ENCODE measurements at regions not wholly inside any gene's neighbourhood (a gene's known extent, or its start where the extent isn't known, plus 50 kb on each side); places are given as distances from the start of the nearest gene placed in this dataset.

DNA sequence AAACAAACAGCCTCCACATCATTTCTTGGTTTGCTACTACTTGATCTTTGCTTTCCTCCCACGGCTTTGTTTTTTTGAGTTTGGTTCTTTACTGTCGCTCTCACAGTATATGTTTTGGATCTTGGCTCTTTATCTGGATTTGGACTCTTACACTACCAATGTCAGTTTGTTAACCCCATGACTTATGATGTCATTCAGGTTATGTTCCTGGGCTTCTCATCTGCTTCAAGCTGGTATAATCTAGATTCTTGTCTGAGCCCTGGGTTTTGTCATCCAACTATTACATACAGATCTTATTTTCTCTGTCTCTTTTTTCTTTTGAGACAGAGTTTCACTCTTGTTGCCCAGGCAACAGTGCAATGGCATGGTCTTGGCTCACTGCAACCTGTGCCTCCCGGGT, 482.9 kb upstream of the TEX13C start:
- DNase-seq: no peak

DNA sequence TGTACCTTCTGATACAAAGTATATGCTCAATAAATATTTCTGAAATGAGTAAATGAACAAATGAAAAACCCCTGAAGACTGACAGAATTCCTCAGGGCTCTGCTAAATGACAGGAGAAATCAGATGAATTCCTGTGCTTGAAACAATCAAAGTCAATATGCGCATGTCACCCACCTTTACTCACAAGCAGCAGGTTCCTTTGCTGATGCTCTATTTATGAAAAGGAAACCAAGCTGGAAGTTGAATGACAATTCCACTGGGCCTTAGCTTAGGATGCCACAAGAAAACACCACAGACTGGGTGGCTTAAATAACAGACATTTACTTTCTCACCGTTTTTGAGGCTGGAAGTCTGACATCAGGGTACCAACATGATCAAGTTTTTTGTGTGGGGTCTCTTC, 477.5 kb upstream of the TEX13C start:
- no peak for DNase-seq

DNA sequence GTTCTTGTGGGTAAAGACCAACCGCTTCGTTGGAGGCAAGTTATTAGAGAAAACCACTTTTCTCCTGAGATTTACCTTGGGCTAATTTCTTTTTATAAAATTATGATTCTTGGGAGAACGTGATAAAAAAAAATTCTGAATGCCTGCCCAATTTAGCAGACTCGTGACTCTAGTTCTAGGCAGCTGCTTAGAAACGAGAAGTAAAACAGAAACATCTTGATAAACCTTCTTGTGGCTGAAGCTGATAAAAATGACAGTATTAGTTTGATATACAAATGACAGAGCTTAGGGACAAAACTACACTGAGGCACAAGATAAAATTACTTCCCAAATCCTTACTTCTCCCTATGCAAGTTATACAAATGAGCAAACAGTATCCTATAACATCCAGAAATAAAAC, 458.9 kb upstream of the TEX13C start:
- no peak for DNase-seq

DNA sequence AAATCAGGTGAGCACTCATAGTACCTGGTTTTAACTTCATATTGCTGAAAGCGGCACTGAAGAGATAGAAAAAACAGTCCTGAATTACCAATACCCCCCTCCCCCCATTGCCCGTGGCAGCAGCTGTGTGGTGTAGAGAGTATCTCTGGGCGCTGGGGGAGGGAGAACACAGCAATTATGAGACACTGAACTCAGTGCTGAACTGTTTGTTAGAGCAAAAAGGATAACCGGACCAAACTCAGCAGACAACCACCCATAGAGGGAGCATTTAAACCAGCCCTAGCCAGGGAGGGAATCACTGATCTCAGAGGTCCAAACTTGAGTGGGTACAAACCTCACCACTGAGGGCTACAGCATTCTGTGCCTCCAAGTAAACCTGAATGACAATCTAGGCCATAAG, 457.4 kb upstream of the TEX13C start:
- no peak for DNase-seq

DNA sequence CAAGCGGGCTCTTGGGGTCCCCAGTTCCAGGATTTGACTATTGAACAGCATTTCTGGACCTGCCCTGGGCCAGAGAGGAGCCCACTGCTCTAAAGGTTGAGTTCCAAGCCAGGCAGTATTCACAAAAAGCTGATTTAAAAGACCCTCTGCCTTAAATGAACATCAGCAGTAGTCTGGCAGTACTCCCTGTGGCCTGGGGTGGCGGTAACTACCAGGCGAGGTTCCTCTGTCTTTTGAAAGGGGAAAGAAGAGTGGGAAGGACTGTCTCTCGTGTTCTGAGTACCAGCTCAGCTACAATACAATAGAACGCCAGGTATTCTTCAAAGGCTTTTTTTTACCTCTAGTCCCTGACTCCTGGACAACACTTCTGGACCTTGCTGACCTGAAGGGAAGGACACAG, 456.4 kb upstream of the TEX13C start:
- no peak for DNase-seq

DNA sequence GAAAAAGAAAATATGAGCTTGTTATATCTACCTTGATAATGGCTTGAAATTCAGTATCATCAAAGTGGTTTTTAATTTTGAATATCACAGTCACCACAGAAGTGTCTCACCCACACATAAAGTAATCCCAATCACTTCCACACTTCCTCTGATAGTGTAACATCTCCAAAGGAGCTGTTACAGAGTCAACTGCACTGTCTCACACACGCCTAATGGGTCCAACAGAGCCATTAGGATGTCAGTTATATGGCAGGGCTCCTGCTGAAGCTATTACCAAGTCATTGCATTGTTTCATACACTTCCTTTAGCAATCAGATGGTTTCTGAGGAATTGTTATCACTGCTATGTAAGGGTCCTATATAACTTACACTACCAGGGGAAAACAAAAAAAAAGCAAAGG, 432.1 kb upstream of the TEX13C start:
- DNase-seq: no peak

DNA sequence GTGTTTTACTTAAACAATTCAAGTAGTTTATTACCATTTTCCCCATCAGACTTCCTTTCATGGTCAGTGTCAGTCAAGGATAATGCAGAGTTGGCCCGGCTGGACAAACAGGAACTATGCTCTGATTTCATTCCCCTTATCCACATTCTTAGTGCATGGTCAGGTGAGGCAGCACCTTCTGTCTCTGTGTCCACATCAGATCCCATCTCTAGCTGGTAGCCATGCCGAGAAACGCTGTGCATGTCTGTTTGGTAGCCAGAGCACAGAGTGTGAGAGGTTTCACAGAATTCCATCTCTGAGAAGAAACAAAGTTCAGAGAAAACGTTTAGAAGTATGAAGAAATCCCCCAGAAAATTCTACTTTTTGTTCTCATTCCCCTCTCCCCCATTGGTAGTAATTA, 423.7 kb upstream of the TEX13C start:
- DNase-seq: no peak

DNA sequence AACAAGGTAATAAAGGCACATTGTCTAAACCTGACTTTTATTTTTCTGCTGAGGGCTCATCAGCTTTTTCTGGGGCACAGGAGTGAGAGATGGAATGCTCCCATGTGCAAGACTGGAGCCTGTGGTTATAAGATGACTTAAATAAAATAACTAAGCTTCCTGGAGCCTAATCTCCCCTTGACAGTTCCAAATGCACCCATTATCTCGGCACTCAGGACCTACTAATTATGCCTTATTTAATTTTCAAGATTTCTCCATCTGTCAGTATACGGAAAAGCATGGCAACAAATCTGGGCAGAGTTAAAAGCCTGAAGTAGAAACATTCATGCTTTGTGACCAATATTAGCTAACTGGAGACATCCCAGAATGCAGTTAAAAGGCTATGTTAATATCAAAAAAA, 416.7 kb upstream of the TEX13C start:
- DNase-seq: no peak

DNA sequence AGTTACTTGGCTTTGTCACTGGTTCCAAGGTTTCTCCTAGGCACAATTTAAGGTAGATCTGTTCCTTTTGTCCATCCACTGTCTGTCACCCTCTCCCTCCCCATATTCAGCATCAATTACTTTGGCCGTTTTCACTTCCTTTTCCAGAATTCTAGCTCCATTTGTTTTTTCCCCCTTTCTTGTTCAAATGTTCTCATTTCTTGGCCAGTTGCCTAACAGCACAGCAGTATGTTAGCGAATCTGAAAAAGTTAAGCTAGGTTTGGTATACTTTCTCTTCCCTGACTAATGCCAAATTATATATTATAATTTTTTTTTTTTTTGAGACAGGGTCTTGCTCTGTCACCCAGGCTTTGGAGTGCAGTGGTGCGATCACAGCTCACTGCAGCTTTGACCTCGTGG, 409.1 kb upstream of the TEX13C start:
- no peak for DNase-seq

DNA sequence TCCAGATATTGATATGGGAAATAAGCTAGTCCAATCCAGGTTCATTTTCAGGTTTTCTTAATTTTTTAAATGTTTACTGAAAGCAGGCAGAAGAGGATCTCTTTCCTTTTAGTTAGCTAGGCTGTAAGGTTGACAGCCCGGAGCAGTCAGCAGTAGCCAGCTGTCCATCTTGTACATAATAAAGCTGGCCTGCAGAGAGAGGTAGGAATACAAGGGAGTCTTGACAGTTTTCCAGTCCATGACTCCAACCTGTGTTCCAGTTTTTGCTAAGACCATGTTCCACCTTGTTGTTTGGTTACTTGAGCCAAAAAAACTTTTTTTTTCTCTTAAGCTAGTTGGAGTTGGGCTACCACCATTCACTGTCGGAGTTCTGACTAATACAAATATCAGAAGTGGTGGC, 402.7 kb upstream of the TEX13C start:
- no peak for DNase-seq

DNA sequence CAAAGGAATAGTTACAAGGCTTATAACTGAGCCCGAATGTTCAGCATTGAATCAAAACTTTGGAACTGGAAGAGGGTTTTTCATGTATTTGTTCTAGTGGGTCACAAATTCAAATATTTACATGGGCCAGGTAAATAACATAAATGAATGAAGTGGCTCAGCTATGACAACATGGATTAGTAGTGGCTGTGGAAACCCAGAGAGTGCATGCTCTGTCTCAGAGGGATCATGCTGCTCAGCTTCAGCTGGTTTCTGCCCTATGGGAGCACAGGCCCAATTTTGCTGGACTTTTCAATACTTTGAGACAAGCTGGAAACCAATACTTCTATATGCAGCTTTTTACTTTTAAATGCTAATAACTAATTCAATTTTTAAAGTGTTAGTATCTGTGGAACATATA, 394.0 kb upstream of the TEX13C start:
- no peak for DNase-seq

DNA sequence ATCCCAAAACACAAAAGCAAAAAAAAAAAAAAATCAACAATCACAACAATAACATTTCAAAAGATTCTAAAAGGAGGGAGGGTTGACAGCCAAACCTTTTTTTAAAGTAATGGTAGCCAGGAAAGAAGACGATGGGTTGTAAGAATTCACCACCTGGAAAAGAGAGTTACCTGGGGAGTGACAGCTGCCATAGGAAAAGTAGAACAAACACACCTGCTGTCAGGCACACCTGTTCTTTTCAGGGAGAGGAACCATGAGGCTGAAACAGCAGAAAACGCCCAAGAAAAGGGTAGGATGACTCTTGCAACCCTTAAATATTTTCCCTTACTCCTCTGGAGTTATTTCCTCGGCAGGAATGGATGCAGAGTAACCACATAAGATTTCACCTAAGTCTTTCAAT, 388.4 kb upstream of the TEX13C start:
- DNase-seq: no peak

DNA sequence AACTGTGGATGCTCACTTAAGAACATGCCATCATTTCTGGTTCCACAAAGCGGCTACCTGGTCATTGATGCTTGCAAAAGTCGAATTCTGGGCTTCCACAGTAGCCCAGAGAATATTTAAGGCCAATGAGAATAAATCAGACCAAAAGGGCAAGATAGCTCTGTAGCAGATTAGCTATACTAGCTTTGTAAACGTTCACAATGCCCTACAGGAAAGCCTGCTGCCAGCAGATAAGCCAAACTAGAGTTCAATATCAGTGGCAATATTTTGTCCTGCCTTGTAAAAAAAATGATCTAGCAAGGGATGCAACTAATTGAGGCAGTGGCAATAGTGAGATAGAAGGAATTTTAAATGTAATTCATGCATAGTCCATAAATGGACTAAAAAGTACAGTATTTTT, 387.7 kb upstream of the TEX13C start:
- DNase-seq: no peak

DNA sequence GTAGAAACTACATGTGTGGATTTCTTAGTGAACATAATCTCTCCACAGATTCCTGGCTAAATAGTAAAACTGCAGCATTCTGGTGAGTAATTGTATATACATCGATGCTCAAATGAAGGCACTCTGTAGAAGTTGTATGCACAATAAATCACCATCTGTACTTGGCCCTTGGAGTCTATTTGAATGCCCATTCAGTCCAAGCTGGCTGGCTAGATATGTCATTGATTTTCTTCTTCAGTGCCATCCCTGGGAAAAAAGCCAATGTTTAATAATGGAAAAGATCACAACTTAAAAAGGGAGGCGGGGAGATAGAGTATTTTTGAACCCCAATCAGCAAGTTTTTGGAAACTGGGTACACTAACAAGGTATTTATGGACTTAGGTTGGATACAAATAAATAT, 381.0 kb upstream of the TEX13C start:
- no peak for DNase-seq

DNA sequence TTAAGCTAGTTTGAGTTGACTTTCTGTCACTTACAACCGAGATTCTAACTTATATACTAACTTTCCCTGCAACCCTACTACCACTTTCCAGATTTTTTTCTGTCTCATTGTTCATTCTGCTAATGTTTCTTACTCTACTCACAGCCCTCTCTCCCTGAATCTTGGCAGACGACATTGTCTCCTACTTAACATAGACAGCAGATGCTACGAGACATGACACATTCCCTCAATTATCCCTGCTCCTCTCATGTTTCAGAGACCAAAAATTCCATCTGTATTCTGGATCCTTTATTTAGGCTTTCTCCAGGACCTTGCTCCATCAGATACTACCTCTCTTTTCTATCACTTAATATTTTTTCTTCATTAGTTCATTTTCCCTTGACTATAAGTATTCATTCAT, 379.1 kb upstream of the TEX13C start:
- DNase-seq: no peak

DNA sequence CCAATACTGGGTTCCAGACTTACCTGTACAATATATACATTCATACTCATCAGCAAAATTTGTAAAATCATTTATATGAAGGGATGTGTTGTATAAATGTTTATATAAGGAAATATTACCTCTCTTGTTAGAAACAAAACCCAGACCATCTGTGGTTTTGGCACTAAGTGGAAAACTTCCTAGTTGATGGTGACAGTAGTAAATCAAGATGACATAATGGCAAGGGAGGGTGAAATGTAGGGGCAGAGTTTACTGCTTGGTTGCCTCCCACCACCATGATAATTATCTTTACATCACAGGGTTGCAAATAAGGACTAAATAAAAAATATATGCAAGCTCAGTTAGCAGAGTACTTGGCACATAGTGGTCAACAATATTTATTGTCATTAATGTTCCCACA, 365.3 kb upstream of the TEX13C start:
- DNase-seq: no peak

DNA sequence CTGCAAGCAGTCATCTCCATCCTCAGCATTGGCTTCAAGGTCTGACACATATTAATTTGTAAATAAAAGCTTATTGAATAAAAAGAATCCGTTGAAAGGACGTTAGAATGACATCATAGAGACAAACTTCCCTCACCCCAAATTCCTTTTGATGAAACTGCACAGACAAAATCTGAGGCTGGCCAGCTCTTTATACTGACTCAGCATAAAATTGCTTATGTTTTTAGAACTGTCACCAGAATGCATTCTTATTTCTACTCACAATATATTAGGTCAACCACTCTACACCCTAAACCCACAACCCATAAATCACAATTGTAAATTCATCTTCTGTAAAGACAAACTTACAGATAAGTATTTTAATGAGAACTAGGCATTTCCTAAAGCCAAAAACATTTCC, 359.2 kb upstream of the TEX13C start:
- DNase-seq: no peak

DNA sequence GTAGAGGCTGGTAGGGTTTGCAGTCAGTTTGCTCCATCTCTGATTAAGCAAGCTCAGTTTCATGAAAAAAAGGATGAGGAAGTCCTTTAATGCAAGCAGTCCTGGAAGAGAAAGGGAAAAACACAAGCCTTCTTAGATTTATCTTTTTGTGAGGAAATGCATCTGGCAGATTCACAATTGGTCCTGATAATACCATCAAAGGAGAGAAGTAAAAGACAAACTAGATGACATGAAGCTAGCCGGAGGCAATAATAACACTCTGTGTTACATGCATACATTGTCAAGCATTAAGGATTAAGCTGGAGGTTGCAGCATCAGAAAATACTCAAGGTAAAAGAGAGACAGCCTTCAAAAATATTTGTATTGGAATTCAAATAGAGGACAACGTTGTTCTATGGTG, 356.0 kb upstream of the TEX13C start, which contains the start of gene TENM1:
Gene TENM1 (minus strand): TSS at position 101 of the 400 bp plus-strand sequence.
- no peak for DNase-seq

DNA sequence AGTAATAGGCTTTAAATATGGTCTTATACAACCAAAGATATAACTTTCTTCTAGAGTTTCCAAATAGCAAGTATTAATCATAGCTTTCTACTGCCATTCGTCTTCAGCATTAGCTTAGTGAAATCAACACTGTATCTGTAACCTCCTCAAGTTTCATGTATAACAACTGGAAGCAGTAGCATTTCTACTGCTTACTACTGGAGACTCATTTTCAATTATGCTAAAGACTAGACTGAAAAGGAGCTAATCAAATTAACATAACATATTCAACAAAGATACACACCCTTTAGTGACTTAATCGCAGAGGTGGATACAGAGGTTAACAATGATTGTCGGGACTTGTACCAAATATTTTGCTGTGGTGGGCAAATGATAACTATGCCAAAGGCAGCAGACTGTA, 344.2 kb upstream of the TEX13C start:
- no peak for DNase-seq

DNA sequence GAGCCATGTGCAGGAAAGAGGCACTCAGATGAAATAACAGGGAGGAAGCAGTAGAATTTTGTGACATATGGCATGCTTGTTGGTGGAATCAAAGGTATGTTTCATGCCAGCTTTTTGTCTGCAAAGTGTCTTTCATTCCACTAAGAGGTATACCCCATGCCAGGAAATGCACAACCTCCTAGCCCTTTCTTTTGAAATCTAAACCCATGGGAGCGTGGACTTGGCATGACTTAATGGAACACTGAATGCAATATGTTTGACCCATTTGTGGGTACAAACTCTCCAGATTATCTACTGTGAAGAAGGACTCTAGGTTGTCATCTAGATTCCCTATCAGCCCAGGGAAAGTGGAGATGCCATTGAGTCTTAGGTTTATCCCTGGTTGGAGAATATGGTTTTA, 338.3 kb upstream of the TEX13C start:
- DNase-seq: no peak

DNA sequence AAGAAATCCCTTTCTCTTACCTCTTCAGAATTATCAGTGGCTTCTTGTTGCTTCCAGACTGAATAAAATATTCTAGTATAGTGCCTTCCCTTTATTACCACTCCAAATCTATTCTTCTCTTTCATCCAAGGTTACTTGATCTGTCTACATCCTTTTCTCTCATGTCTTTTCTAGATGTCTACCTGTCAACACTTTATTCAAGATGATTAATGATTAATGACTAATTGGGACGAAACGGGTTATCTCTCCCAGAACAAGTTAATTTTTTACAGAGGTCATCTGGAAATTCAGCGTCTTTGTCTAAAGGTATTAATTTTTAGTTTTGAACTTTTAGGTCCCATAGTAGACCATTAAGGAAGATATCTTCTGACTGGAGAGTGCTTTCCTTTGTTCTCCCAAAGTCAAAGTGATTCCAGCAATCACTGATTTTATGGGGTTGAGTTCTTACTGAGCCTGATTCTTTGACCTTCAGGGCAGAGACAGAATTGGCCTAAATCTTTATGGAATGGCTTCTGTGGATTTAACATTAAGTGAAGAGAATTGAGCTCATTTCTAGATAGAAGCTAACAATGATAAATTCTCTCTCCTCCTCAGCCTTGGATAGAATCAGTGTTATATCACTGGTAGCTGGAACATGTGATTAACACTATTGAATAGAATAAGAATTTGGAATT, 335.4 kb upstream of the TEX13C start:
- no peak for DNase-seq

DNA sequence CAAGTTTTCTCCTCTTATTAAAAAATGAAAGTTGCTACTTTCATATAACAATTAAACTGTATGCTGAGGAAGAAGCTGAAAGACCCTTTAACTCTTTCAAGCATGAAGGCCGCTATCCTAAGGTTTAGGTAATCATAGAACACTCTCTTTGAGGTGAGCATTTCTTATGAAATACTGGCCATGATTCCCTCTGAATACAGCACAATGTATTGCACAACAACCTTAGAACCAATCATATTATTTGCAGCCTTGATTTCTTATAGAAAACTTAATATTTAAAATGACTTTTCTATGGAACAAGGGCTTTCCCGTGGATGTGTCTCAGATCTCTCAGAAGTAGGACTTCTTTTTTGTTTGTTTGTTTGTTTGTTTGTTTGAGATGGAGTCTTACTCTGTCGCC, 333.4 kb upstream of the TEX13C start:
- no peak for DNase-seq

DNA sequence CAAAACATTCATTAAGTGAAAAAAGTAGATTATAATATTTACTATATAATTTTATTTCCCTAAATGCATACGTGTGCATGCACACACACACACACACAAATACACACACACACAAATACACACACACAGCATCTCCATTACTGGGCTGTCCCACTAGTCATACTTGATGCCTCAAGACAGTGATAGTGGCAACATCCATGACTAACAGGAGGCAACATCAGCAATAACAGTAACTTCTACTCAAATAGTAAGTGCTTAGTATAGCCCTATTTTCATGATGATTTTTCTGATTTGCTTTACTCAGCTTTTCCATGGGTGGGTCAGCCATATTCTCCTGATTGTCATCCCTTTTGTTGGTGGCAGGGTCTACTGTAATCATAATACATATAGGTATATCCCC, 325.9 kb upstream of the TEX13C start:
- no peak for DNase-seq

DNA sequence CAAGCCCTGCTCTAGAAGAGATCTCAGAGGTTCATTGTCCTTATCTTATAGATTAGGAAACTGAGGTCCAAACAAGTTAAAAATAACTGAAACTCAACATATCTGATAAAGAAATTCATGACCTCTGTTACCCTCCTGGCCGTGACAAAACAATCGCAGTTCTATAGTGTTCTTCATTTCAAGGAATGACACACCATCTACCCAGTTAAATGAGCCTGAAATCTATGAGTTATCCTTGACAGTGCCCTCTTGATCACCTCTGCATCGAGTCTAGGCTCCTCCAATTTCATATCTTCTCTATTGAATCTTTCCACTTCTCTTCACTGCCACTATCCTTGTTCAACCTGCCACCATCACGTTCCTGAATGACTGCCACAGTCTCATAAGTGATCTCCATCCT, 325.3 kb upstream of the TEX13C start:
- DNase-seq: no peak

Measured in renal pelvis (tissue), 1 donor.